AML-193 (cell line): ENCODE measurements at regions not wholly inside any gene's neighbourhood (a gene's known extent, or its start where the extent isn't known, plus 50 kb on each side); places are given as distances from the start of the nearest gene placed in this dataset.
"Not testable (repeated sequence)": the region's sequence is repeated elsewhere in the genome, so short reads cannot be mapped to it uniquely, and the experiment has no call there.

ENCODE experiments used
- DNase-seq, 2 experiments: peaks; one replicate each; lab custom pipeline; 2025; lab: John Stamatoyannopoulos, UW

GRCh38 chr2:89874810-89875595 is 1183.5 kb downstream of the RPIA start:
- DNase-seq: not testable (repeated sequence)

GRCh38 chr2:89876445-89876844 is 1185.0 kb downstream of the RPIA start:
- not testable (repeated sequence) for DNase-seq

GRCh38 chr2:89876878-89877277 is 1185.4 kb downstream of the RPIA start:
- DNase-seq: not testable (repeated sequence)

- not testable (repeated sequence) for DNase-seq
Measured at GRCh38 chr2:89882880-89883279, 1191.4 kb downstream of the RPIA start.

- DNase-seq: not testable (repeated sequence)
Measured at GRCh38 chr2:89883624-89884023, 1192.2 kb downstream of the RPIA start.

GRCh38 chr2:89885071-89885470 is 1193.6 kb downstream of the RPIA start:
- not testable (repeated sequence) for DNase-seq

GRCh38 chr2:89888693-89889092 is 1197.2 kb downstream of the RPIA start:
- DNase-seq: not testable (repeated sequence)

GRCh38 chr2:89890185-89890773 is 1198.8 kb downstream of the RPIA start:
- DNase-seq: not testable (repeated sequence)

GRCh38 chr2:89894988-89895387 is 1203.5 kb downstream of the RPIA start:
- DNase-seq: not testable (repeated sequence)

- DNase-seq: not testable (repeated sequence)
Measured at GRCh38 chr2:89895629-89896028, 1204.2 kb downstream of the RPIA start.

GRCh38 chr2:89927018-89927417 is 1235.5 kb downstream of the RPIA start:
- not testable (repeated sequence) for DNase-seq

GRCh38 chr2:89935436-89935835 is 1244.0 kb downstream of the RPIA start:
- DNase-seq: not testable (repeated sequence)

GRCh38 chr2:89936011-89936410 is 1244.5 kb downstream of the RPIA start:
- DNase-seq: not testable (repeated sequence)

GRCh38 chr2:89936559-89936958 is 1245.1 kb downstream of the RPIA start:
- DNase-seq: not testable (repeated sequence)

GRCh38 chr2:89938756-89939155 is 1247.3 kb downstream of the RPIA start:
- DNase-seq: not testable (repeated sequence)

- DNase-seq: not testable (repeated sequence)
Measured at GRCh38 chr2:89944267-89944666, 1252.8 kb downstream of the RPIA start.

GRCh38 chr2:89945004-89945616 is 1253.6 kb downstream of the RPIA start:
- not testable (repeated sequence) for DNase-seq

- DNase-seq: not testable (repeated sequence)
Measured at GRCh38 chr2:89947208-89947815, 1255.8 kb downstream of the RPIA start.

GRCh38 chr2:89948102-89948501 is 1256.6 kb downstream of the RPIA start:
- DNase-seq: not testable (repeated sequence)

GRCh38 chr2:89950807-89951206 is 1259.3 kb downstream of the RPIA start:
- DNase-seq: not testable (repeated sequence)

GRCh38 chr2:89957236-89957635 is 1265.8 kb downstream of the RPIA start:
- DNase-seq: peak; percentile 2 to 24

- not testable (repeated sequence) for DNase-seq
Measured at GRCh38 chr2:89959729-89960378, 1268.4 kb downstream of the RPIA start.
